ENCODE measurements at regions not wholly inside any gene's neighbourhood (a gene's known extent, or its start where the extent isn't known, plus 50 kb on each side); places are given as distances from the start of the nearest gene placed in this dataset.

DNA sequence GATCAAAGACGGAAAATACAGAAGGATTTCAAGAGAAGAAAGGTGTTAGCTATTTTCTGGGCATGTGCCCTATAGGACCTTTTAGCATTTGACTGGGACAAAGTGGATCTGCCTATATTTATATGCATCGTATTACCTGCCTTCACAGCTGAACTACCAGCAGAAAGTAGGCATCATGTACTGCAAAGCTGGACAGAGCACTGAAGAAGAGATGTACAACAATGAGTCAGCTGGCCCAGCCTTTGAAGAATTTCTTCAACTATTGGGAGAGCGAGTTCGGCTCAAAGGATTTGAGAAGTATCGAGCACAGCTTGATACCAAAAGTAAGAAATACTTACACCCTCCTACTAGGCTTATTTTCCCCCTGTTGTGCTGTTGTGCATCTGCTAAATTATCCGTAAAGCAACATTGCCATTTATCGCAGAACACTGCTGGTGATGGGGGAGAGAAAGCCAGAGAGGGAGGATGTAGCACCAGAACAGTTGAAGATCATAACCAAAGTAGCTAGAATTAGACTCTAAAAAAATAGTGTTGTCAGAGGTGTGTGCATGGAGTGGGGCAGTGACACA lies 282.0 kb upstream of the RGS6 start:
- no peak for FAIRE-seq

DNA sequence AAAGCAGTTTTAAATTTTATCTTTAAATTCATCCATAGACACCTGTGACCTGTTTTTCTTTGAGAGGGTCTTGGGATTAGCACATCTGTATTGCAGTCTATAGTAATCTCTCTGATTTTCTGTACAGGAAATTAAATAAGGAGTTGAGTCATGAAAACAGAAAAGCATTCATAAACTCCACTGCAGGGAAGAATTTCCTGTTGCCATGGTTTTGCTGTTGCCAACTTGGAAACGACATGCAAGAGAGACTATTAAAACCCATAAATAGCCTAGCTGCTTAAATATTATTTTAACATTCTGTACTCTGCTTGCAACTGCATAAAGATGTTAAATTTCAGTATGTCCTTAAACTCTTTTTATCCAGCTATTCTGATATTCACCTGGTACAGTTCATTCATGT lies 281.0 kb upstream of the RGS6 start:
- peak; percentile 80 for FAIRE-seq

DNA sequence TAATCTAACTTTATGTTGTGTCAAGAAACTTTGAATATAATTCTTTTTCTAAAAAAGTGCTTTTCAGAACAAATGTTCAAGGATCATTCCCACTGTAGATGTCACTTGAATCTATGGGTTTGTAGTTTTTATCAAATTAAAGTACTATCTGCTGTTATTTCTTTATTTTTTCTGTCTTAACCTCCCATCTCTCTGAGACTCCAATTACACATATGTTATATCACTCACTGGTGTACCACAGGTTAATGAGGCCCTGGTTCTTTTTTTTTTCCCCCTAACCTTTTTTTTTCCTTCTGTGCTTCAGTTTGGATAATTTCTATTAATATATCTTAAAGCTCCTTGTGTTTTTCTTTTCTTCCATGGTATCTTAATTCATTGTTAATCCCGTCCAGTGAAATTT lies 279.9 kb upstream of the RGS6 start:
- FAIRE-seq: no peak

DNA sequence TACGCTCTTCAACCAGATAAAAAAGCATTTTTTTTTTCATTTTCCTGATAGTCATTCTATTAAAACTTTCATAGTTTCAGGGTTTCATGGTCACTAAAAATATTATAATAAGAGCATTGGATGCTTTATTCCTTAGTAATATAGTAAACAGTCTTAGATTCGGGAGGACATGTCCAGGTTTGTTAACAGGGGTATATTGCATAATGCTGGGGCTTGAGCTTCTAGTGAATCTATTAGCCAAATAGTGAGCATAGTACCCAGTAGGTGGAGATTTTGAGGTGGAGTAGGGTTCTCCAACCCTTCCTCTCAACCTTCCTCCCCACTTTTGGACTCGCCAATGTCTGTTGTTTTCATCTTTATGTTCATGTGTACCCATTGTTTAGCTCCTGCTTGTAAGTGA lies 277.4 kb upstream of the RGS6 start:
- FAIRE-seq: no peak

DNA sequence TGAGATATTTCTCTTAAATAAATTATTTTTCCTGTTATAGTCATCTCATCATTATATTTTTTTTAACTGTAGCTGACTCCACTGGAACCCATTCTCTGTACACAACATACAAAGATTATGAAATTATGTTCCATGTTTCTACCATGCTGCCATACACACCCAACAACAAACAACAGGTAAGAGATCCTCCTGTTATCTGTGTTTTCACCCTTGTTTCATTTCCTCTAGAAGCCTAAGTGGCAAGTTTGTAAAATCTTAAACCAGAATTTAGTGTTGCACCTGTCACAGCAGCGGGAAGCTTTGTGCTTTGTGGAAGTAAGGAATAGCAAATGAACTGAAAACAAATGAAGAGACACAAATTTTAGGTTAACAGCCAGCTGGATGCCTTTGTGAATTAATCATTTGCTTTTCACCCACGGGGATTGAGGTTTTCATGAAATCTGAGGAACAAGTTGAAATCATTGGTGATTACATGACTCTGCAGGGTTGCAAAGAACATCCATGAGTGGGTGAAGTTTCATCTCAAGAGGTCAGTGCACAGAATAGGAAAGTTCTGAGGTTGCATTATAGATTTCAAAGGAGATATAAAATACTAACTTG lies 273.9 kb upstream of the RGS6 start:
- FAIRE-seq: no peak

DNA sequence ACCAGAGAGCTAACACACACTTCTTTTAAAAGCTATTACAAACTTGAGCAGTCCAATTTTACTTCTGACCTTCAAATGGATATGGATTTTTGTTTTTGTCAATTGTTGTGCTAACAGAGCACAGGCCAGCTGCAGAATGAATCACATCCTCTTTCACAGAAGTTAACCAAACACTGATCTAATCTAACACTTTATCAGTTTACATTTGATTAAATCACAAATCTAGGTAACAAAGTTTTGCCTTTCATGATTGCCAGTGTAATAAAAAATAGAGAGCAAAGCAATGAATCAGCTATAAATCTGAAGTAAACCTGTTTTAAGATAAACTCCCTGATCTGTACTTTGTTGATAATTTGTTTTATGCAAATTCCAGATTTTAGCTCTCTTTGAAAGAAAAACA lies 273.1 kb upstream of the RGS6 start:
- FAIRE-seq: peak; percentile 88

DNA sequence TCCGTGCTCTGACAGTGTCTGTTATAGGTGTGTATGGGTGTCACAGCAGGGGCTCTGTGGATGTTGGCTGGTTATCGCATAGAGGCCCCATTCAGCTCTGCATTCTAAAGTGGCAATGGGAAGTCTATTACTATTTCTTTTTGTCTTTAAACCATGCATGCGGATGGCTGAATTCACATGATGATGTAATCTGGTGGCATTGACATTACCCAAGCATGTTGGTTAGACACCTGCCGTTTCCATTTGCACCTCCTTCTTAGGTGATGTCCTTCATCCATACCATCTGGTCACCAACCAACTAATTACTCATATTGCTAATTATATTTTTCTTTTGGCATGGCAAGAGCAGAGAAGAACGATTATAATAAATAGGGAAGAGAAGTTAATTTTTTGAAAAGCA lies 270.8 kb upstream of the RGS6 start:
- no peak for FAIRE-seq

DNA sequence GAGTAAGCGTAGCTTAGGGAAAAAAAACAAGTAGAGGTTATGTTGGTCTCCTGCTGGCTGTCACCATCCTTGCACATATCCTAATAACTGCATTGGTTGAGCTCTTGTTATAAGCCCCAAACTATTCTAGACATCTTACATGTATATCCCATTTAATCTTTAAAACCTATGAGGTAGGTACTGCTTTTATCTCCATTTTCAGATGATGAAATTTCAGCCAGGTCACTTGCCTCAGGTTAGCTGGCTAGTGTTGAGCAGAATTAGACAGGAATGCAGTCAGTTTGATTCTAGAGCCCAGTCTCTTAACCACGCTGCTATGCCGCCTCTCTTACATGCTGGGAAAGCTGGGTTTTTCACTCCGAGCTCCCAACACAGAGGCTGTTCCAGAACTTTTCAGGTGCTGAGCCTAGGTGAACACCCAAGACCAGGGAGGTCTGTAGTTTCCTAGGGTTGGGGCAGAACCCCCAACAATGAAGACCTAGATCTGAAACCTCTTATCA lies 269.9 kb upstream of the RGS6 start:
- FAIRE-seq: no peak

DNA sequence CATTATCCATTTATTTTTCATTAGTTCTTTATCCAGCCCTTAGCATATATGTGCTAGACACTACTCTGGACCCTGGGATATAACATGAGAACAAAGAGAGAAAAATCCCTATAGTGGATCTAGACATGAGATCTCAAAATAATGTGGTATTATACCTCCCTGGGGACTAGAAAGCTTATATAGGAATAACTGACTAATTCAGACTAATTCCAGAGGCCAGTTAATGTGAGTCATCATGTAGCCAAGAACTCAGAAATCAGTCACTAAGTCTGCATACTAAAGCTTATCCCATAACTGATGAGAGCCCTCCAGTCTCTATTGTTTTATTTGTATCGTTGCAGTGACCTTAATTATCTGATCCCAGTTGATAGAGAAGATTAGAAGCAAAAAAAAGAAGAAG lies 267.1 kb upstream of the RGS6 start:
- no peak for FAIRE-seq

DNA sequence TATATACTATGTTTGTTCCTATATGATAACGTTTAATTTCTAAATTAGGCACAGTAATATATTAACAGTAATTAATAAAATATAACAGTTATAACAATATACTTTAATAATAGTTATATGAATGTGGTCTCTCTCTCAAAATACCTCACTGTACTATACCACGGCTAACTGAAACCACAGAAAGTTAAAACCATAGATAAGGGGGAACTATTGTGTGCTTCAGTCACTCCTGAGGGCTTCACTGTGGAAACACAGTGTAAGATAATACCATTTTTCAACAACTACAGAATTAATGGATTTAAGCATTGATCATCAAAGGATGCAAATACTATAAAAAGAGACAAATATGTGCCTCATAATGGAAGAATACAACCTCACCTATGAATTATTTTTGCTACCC lies 266.4 kb upstream of the RGS6 start:
- no peak for FAIRE-seq

DNA sequence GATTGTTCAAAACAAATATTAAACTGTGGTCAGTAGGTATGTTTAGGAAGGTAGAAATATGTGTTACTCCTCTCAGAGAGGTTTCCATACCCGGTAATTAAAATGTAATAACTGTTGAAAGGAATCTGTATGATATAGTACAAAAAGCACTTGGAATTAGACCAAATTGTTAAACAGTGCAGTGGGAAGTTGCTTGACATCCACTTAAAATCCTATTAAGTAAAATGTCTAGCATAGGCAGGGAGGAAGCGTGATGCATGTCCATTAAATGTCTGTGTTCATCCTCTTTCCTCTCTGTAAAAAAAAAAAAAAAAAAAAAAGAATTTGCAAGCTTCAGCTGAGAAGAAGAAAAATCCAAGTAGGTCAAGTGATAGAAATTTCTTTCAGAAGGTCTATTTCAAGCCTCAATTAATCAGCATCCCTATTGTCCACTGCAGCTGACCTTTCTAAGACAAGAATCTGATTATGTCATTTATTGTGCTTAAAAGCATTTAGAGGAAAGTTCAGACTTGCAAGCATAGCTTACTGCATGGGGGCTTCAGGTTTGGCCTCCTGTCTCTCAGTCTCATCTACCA lies 265.6 kb upstream of the RGS6 start:
- no peak for FAIRE-seq

DNA sequence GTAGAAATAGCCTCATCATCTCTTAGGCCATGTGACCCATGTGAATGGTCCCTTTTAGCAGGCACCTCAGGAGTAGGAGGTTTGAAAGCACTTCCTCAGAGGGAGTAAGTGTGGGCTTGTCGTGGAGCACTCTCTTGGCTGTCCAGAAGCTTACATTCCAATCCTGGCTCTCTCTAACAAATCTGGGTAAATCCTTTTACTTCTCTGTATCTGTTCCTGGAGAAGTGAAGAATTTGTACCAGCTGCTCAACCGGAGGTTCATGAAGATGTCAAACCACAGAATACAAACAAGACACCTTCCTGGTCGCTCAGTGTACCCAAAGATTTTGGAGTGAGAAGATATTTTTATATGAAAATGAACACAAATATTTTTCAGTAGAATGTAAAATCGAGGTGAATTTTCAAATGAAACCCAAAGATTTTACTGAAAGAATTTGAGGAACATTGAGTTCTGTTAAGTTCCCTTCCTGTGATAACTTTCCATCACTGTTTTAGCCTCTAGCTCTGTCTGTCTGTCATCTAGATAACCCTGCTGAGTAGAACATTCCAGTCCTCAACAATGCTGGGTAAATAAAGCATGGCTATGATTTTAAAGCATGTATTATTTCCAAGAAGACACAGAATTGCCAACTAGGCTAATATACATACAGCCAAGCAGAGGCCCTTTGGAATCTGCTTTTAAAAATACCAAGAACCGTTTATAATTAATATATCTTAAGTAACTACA lies 263.9 kb upstream of the RGS6 start:
- FAIRE-seq: no peak

DNA sequence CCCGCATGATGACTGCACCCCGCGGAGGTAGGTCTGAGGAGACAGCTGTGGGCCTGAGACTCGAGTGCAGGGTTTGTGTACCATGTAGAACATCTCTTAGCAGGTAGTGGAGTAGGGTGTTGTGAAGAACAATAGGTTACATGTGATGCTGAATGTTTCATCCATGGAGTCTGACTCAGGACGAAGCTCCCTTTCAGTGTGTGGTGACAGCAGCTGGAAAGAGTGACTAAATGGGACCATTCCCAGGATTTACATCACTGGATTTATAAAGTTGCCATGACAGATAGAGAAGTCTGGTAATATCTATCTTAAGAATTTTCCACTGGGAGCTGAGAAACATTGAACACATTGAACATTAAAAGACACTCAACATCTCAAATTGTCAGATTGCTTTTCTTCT lies 259.6 kb upstream of the RGS6 start:
- FAIRE-seq: no peak

DNA sequence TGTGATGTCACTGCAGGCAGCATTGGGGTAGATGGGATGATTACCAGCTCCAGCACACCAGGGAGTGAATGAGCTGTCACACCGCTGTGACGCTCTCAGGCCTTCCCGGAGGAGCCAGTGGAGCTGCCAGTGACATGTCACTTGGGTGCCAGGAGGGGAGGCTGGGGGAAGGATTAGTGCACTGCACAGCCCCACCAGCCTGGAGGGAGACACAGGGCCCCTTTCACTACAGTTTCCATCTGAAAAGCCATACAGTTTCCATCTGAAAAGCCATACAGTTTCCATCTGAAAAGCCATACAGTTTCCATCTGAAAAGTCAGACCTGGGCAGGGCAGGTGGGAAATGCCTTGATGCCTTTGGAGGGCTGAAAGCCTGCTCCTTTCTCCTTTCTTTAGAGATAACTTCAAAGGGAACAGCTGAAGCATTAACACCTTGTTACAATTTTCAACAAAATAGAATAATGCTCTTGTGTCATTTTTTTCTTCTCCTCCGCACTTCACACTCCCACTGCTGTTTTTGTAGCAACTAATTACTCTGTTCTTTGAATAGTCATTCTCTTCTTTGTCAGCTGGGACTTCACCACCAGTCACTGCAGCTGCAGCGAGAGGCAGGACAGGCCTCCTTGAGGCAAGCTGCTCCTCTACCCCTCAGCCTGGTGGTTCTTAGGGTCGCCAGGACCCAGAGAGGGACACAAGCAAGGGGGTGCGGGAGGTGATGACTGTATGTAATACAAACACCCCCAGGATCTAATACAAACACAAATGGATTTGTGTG lies 256.9 kb upstream of the RGS6 start:
- no peak for FAIRE-seq

DNA sequence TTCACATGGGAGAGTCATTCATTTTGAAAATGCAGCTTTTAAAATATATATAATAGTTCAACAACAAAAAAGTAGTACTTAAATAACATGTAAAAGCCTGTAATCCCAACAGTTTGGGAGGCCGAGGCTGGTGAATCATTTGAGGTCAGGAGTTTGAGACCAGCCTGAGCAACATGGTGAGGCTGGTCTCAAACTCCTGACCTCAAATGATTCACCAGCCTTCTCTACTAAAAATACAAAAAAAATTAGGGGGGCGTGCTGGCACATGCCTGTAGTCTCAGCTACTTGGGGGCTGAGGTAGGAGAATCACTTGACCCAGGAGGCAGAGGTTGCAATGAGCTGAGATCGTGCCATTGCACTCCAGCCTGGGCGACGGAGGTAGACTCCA lies 256.3 kb upstream of the RGS6 start:
- no peak for FAIRE-seq

DNA sequence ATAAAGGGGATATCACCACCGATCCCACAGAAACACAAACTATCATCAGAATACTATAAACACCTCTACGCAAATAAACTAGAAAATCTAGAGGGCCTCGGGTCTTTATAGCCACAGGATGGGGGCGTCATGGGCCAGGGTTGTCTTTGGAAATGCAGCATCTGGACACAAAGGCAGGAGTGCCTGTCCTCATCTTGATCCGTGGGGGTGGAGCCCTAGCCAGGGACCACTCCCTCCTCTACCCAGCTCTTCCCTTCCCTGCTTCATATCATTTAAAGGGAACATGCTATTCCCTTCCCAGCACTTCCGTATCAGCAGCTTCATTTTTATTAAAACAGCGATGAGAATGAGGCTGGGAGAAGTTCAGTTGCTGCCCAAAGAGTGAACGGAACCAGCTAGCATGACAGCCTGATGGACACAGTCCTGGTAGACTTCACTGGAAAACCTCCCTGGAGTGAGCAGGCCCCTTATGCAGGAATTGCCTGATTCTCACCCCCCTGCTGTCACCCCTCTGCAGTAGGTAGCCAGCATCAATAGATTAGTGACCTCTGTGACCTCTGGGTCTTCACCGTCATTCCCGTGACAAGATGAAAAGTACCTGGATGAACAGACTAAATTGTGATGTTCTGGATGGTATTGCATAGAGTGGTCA lies 251.4 kb upstream of the RGS6 start:
- FAIRE-seq: no peak

DNA sequence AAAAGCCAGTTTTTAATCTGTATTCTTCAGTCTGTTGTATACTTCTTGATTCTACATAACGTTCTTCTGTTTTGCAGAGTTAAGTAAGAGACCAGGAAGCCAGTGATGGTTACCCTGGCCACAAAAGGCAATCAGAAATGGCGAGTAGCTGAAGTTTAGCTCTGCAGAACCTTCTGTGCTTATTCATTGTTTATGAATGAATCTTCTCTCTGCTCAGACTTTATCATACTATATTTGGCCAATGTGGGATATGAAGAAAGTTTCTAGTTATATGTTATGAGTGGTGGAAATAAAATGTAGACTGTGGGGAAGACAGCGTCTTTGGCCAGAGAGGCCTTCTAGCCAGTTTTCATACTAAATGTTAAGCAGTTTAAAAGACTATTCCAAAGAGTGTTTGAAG lies 249.9 kb upstream of the RGS6 start:
- no peak for FAIRE-seq

DNA sequence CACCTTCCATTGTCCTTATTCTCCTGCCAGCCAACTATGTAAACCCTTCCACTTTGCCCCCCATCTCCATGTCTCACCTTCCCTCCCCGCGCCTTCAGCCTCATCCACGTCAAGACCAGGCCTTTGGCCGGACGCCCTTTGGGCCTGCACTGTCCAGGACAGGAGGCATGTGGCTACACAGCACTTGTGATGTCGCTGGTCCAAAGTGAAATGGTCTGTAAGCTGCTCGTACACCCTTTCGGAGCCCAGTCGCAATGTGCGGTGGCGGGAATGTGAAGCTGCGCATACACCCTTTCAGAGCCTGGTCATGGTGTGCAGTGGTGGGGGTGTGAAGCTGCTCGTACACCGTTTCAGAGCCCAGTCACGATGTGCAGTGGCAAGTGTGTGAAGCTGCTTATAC lies 247.9 kb upstream of the RGS6 start:
- FAIRE-seq: no peak

DNA sequence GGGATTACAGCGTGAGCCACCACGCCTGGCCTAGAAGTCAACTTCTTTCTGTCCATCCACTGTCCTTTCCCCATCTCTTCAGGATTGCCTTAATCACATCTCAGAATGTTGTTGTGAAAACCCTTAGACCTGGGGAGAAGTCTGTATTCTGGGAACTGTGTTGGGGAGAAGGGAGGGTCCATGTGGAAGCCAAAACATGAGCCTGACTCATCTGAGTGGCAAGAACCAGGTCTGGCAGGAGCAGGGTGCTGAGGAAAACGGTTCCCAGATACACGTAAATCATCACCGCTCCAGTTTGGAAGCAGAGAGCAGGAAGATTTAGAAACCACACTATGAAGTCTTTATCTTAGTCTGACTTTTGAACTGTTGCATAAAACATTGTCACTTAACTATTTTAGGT lies 245.6 kb upstream of the RGS6 start:
- FAIRE-seq: no peak

DNA sequence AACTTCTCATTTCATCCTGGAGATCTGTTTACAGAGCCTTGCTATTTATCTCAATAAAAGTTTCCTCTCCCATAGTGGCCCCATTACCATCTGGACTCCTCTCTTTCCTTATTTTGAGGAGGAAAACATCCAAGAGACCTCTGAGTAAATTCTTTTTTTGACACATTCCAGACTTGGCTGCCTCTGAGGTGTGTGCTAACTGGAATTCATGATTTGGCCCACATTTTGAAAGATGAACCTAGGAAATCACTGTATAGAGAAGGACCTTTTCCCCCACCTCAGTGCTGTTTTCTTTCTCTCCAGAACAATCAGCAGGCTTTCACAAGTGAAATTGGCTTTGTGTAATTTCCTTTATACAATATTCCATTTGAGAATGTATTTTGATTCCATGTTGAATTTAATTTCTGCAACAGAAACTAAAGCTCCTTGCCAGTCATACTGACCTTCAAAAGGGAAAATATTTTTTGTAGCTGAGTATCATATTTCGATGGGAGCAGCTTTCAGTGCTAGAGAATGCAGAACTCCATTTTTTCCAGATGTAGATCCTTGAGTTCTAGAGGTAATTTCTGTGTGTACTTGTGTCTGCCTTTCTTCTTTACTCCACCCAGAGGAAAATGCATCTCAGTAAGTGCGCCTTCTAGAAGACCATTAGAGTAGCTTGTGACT lies 244.9 kb upstream of the RGS6 start:
- FAIRE-seq: no peak

DNA sequence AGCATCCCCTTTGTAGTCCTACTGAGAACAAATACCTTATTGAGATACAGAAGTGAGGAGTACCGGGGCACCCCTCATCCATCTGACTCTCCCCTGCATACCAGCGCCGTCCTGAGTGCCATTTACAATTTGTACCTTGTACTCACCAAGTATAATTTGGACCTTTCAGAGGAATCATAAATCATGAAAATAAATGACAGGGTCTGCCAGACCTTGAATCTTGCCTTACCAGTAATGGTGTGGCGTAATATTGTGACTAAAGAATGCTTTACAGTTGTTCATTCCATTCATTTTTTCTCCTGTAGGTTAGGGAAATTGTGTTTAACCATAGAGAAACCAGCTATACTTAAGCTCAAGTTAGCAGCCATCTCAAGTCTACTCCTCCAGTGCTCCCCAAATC lies 243.7 kb upstream of the RGS6 start:
- no peak for FAIRE-seq

DNA sequence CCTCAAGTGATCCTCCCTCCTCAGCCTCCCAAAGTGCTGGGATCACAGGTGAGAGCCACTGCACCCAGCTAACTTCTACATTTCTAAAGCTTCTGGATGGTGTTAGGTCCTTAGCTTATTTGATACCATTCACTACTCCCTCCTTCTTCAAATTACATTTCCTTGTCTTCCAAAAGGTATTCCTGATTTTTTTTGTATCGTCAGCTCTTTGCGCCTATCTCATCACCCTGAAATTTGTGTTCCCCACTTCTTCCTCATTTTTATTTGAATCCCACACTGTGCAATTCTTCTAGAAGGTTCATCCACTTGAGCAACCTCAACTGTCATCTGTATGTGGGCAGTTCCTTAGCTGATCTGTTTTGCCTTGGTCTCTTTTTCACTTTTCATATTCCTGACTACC lies 241.8 kb upstream of the RGS6 start:
- no peak for FAIRE-seq

All from endometrium (tissue), 2 donors.